DMS53 treated with DMSO at 0.1 percent for 48 hours (cell line): ENCODE measurements at regions not wholly inside any gene's neighbourhood (a gene's known extent, or its start where the extent isn't known, plus 50 kb on each side); places are given as distances from the start of the nearest gene placed in this dataset.

Source experiments
- DNase-seq: peaks from one replicate; lab custom pipeline; 2025; ENCODE audit not compliant: unreplicated experiment; lab: John Stamatoyannopoulos, UW

DNA sequence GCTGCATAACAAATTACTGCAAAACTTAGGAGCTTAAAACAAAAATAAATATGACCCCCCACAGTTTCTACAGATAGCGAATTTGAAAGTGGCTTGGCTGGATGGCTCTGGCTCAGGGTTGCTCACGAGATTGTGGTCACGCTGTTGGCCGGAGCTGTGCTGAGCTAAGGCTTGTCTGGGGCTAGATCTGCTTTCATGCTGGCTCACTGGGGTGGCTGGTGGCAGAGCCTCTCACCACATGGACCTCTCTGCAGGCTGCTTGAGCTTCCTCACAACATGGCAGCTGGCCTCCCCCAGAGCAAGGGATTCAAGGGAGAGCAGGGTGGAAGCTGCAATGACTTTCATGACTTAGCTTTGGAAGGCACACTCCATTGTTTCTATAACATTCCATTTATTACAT lies 354.1 kb downstream of the SHQ1 start:
- no peak for DNase-seq

- DNase-seq, result no peak
Observed at GRCh38 chr3:72492240-72492639, 356.0 kb downstream of the SHQ1 start.

GRCh38 chr3:72490688-72491435 lies 357.4 kb downstream of the SHQ1 start:
- no peak for DNase-seq

GRCh38 chr3:72489901-72490300 lies 358.3 kb downstream of the SHQ1 start:
- DNase-seq, result no peak

GRCh38 chr3:72488738-72489035 lies 359.6 kb downstream of the SHQ1 start:
- DNase-seq, result no peak

DNA sequence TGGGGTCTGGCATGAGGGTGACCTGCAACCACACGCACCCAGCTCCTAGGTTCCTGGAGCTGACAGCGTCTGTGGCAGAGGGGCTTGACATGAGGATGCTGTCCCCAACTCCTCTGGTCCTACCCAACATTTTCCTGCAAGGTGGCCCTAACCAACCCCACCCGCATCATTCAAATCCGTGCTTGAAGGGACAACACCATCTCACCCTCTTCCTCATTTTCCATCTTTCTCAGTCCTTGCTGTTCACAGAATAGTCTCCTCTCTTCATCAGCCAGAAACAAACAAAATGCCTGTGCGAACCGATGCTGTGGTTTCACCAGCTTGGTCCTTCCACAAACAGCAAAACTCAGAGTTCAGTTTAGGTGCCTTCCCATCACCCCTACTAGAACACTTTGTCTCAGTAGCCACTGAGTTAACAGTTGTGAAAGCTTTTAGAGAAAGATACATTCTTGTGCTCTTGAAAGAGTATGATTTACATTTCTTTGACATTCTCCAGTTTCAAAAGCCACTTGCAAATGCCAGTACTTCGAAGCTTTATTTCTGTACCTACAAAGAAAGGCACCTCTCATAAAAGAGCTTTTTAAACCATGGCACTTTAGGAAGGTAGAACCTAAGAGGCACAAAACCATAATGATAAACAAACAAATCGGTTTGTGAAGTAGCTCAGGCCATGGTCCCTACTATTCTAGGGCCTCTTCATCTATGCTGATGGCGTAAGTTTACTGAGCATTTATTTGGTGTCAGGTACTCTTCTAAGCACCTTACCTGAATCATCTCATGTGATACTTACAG lies 360.1 kb downstream of the SHQ1 start:
- no peak for DNase-seq

DNA sequence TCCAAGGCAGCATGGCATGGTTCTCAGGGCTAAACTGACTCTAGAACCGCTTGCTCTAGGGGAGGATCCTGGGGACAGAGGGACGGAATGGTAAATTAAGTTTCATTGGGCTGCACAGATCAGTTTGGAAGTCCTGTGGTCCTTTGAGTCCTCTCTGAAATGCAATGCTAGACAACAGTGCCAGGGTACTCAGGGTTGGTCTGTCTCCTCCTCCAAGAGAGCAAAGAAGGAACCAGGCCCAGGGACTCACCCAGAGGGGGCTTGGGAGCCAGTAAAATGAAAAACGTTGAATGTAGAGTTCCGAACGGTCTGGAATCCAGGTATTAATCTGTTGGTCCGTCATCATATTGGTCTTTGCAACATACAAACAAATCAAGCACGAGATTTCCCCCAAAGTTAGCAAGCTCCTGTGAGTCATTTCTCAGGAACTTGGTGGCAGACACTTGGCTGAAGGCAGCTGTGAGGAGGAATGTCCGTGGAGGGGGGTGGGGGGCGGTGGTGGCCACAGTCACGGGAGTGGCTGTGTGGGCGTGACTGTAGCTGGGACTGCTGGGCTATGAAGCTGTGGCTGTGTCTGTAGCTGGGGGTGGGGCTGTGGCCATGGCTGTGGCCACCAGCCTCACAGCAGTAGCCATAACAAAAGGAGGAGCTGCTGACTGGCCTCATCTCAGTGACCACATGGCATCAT lies 361.0 kb downstream of the SHQ1 start:
- no peak for DNase-seq

GRCh38 chr3:72485641-72486040 lies 362.6 kb downstream of the SHQ1 start:
- no peak for DNase-seq

DNA sequence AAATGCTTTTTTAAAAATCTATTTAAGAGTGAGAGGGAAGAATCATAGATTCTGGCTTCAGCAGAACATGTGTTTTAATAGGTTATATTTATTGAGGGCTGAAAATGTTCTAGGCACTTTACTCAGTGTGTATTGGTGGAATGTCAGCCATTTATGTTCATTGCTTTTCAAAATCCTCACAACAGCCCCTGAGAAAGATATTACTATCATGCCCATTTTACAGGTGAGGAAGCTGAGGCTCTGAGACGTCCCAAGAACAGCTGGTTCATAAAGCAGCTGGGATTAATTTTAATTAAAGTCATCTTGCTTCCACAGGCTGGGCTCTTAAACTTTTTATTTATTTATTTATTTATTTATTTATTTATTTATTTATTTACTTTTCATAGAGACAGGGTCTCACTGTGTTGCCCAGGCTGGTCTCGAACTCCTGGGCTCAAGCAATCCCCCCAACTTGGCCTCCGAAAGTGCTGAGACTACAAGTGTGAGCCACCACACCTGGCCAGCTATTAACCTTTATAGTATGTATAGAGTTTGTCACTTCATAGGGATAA lies 364.6 kb downstream of the SHQ1 start:
- DNase-seq, result no peak

DNA sequence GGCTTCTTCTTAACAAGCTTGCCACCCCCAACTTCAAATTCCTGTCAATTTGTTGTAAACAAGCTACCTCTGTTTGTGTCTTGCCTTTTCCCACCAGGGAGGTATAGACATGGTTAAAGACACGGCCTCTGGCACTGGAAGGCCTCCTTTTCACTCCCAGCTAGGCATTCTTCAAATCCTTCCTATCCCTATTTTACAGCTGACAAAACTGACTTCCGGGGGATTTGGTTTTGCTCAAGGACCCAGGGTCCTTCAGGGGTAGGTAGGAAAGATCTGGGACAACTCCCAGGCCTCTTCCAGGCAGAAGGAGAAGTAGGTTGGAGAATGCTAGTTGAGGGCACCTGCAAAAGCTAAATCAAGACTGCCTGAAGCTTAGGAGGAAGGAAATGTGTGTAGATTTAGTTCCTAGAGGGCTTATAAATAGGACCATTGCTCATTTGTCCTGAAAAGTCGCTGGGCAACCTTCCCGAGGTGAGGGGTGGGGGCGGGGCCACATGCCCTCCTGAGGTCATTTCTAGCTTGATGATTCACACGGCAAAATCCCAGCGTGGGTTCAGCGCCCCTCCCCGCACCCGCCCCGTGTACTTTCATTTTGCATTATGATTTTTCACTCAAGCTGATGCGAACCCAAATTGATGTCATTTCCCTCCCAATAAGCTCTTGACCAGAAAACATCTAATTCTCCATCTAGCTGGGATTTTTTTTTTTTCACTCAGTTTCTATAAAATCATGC lies 365.5 kb downstream of the SHQ1 start:
- no peak for DNase-seq

- no peak for DNase-seq
Observed at GRCh38 chr3:72481542-72481941, 366.7 kb downstream of the SHQ1 start.

GRCh38 chr3:72480366-72480765 lies 367.9 kb downstream of the SHQ1 start:
- DNase-seq, result no peak

DNA sequence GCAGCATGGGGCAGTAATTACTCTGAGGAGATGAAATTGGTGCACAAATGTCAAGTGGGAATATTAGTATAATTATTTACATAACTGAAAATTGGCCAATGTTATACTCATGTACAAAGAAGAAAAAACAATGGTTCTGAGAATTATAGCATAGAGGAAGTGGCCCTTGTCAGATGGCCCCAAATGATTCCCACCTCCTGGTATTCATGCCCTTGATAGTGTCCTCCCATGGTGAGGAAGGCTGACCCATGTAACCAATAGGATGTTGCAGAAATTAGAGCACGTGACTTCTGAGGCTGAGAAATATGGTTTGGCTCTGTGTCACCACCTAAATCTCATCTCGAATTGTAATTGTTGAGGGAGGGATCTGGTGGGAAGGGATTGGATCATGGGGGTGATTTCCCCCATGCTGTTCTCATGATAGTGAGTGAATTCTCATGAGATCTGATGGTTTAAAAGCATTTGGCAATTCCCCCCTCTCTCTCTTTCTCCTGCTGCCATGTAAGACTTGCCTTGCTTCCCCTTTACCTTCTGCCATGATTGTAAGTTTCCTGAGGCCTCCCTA lies 368.5 kb downstream of the SHQ1 start:
- DNase-seq, result no peak

- no peak for DNase-seq
Observed at GRCh38 chr3:72476139-72476483, 372.1 kb downstream of the SHQ1 start.

DNA sequence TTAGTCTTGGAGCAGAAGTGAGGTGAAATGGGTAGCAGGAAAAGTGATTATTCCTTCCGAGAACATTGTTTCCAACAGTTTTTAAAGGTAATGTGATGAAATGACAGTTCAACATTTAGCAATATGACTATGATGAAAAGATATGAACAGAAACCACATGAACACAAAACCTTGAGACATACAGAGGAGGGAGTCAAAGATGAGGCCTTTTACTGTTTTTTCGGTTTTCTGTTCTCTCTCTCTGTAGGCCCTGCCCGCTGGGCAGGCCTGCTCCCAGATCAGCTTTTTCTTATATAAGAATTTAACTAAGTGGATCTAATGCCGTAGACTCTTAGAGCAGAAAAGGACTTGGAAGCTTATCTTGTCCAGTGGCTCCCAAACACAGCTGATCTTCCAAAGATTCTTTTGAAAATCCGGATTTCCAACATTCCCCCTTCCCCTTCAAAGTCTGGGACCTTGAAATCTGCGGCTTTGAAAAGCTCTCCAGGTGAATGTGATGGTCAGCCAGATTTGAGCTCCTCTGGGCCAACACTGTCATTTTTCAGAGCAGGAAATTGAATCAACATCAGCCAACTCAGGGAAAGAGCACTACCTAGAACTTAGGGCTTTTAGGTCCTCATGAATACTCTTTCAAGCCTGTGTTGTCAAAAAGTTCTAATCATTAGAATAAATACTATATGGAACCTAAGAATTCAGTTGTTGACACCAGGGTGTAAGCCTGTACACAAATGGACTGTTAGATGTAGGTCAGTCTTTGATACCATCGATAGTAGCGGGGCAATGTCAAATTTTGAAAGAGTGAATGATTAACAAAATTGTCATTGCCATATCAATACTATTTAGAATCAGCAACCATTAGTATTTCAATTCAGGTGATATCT lies 372.7 kb downstream of the SHQ1 start:
- no peak for DNase-seq

GRCh38 chr3:72474775-72475174 lies 373.5 kb downstream of the SHQ1 start:
- no peak for DNase-seq

DNA sequence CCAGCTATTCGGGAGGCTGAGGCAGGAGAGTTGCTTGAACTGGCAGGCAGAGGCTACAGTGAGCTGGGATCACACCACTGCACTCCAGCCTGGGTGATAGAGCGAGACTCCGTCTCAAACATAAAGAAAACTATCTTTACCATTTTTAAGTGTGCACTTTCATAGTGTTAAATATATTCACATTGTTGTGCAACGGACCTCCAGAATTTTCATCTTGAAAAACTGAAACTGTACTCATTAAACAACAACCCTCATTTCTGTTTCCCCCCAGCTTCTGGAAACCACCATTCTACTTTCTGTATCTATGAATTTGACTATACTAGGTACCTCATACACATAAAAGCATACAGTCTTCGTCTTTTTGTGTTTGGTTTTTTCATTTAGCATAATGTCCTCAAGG lies 375.1 kb downstream of the SHQ1 start:
- no peak for DNase-seq

- DNase-seq, result no peak
Observed at GRCh38 chr3:72470904-72471417, 377.3 kb downstream of the SHQ1 start.

DNA sequence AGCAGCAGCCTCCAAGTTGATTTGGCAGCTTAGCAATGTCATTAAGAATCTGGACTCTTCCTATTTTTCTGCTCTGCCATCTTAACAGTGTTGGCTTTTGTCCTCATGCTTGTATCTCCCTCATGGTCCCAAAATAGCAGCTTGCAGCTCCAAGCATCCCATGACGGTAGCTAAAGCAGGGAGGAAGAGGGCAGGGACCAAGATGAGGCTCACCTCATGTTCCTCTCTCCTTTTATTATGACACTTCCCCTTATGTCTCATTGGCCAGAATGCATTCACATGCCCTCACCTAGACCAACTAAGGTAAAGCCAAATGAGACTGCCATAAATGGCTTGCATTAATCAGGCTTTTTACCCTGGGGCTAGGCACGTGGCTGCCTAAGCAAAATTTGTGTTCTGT lies 382.4 kb downstream of the SHQ1 start:
- no peak for DNase-seq

GRCh38 chr3:72463083-72463482 lies 385.2 kb downstream of the SHQ1 start:
- DNase-seq, result no peak
